HEK293 (cell line): ENCODE measurements at regions not wholly inside any gene's neighbourhood (a gene's known extent, or its start where the extent isn't known, plus 50 kb on each side); places are given as distances from the start of the nearest gene placed in this dataset.

Experiments used
- ZNF394 ChIP-seq: fragments of 450-650 bp; formaldehyde crosslinking; IDR thresholded peaks from 2 replicates; pipeline ENCODE4 v1.5.1; 2016; ENCODE audit warnings: missing biosample characterization, missing genetic modification characterization, mild to moderate bottlenecking, moderate library complexity, borderline replicate concordance
- ZNF660 ChIP-seq: fragments of 450-650 bp; IDR thresholded peaks from 2 replicates; pipeline ENCODE4 v1.5.1; 2018; ENCODE audit warnings: missing biosample characterization, mild to moderate bottlenecking, missing genetic modification characterization
- TF ChIP-seq, protein P1 (sequence below): IDR thresholded peaks from 2 replicates; pipeline ENCODE4 v1.6.1; 2011; ENCODE audit warnings: mild to moderate bottlenecking, low read depth, low read length, borderline replicate concordance

DNA sequence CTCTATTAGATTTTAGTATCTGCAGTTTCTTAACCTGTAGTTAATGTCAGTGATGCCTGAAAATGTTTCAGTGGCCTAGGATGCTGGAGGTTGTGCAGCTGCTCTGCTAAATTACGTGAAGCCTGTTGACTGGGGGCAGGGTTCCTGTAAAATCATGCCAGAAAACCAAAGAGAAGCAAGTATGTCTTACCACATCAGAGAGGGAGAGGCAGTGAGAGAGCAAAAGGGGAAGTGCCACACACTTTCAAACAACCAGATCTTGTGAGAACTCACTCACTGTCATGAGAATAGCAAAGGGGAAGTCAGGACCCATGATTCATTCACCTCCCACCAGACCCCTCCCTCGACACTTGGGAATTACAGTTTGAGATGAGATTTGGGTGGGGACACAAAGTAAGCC lies 83.9 kb upstream of the CYLC2 start:
- TF ChIP-seq, protein P1, sequence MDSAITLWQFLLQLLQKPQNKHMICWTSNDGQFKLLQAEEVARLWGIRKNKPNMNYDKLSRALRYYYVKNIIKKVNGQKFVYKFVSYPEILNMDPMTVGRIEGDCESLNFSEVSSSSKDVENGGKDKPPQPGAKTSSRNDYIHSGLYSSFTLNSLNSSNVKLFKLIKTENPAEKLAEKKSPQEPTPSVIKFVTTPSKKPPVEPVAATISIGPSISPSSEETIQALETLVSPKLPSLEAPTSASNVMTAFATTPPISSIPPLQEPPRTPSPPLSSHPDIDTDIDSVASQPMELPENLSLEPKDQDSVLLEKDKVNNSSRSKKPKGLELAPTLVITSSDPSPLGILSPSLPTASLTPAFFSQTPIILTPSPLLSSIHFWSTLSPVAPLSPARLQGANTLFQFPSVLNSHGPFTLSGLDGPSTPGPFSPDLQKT, result no peak
- TF ChIP-seq ZNF394 (tag by site-specific recombination), result no peak
- TF ChIP-seq ZNF660, result no peak
